ENCODE measurements at regions not wholly inside any gene's neighbourhood (a gene's known extent, or its start where the extent isn't known, plus 50 kb on each side); places are given as distances from the start of the nearest gene placed in this dataset.
"Not testable (repeated sequence)": the region's sequence is repeated elsewhere in the genome, so short reads cannot be mapped to it uniquely, and the experiment has no call there.

GRCh38 chr7:91416155-91416865 lies 152.1 kb downstream of the FZD1 start:
- no peak for DNase-seq
- H3K4me3 Mint-ChIP-seq: no peak overlapping the region
- no peak overlapping the region for H3K27ac Mint-ChIP-seq
- no peaks in the 10 kb centered on the region for H3K9me3 Mint-ChIP-seq
- CTCF ChIA-PET: no interaction called here
- H3K27me3 Mint-ChIP-seq (ENCODE audit: low read depth): peaks cover 3% of the 10 kb centered on the region
- no peaks in the 10 kb centered on the region for H3K4me1 Mint-ChIP-seq (ENCODE audit: low read depth)
- intact Hi-C loops (cut with micrococcal nuclease): no loop called here
- no peaks in the 10 kb centered on the region for H3K36me3 Mint-ChIP-seq (ENCODE audit: low read depth)

- Mint-ChIP-seq H3K27me3 (ENCODE audit: low read depth) (peaks cover 11% of the 10 kb centered on the region), H3K4me3 (no peak overlapping the region), H3K27ac (no peak overlapping the region), H3K36me3 (ENCODE audit: low read depth) (no peaks in the 10 kb centered on the region), H3K4me1 (ENCODE audit: low read depth) (no peaks in the 10 kb centered on the region), H3K9me3 (no peaks in the 10 kb centered on the region)
- intact Hi-C loops (cut with micrococcal nuclease): no loop called here
- CTCF ChIA-PET: no interaction called here
- no peak for DNase-seq
Measured at GRCh38 chr7:91420606-91421005, 156.4 kb downstream of the FZD1 start.

GRCh38 chr7:91421018-91421417 lies 156.8 kb downstream of the FZD1 start:
- H3K4me1 Mint-ChIP-seq (ENCODE audit: low read depth): no peaks in the 10 kb centered on the region
- no peak overlapping the region for H3K27ac Mint-ChIP-seq
- H3K9me3 Mint-ChIP-seq: no peaks in the 10 kb centered on the region
- intact Hi-C loops (cut with micrococcal nuclease): no loop called here
- CTCF ChIA-PET: no interaction called here
- no peak for DNase-seq
- peaks cover 11% of the 10 kb centered on the region for H3K27me3 Mint-ChIP-seq (ENCODE audit: low read depth)
- H3K36me3 Mint-ChIP-seq (ENCODE audit: low read depth): no peaks in the 10 kb centered on the region
- no peak overlapping the region for H3K4me3 Mint-ChIP-seq

- Mint-ChIP-seq H3K9me3 (no peaks in the 10 kb centered on the region), H3K27me3 (ENCODE audit: low read depth) (peaks cover 8% of the 10 kb centered on the region), H3K27ac (no peak overlapping the region), H3K36me3 (ENCODE audit: low read depth) (no peaks in the 10 kb centered on the region), H3K4me3 (no peak overlapping the region), H3K4me1 (ENCODE audit: low read depth) (no peaks in the 10 kb centered on the region)
- DNase-seq: no peak
- intact Hi-C loops (cut with micrococcal nuclease): no loop called here
- CTCF ChIA-PET: no interaction called here
Measured at GRCh38 chr7:91424371-91424770, 160.1 kb downstream of the FZD1 start.

- no peaks in the 10 kb centered on the region for H3K4me1 Mint-ChIP-seq (ENCODE audit: low read depth)
- peaks cover 8% of the 10 kb centered on the region for H3K27me3 Mint-ChIP-seq (ENCODE audit: low read depth)
- CTCF ChIA-PET: no interaction called here
- DNase-seq: no peak
- no peak overlapping the region for H3K27ac Mint-ChIP-seq
- H3K36me3 Mint-ChIP-seq (ENCODE audit: low read depth): no peaks in the 10 kb centered on the region
- no peak overlapping the region for H3K4me3 Mint-ChIP-seq
- no peaks in the 10 kb centered on the region for H3K9me3 Mint-ChIP-seq
- intact Hi-C loops (cut with micrococcal nuclease): no loop called here
Measured at GRCh38 chr7:91425149-91425548, 160.9 kb downstream of the FZD1 start.

- intact Hi-C loops (cut with micrococcal nuclease): no loop called here
- Mint-ChIP-seq H3K36me3 (ENCODE audit: low read depth) (no peaks in the 10 kb centered on the region), H3K9me3 (no peaks in the 10 kb centered on the region), H3K4me1 (ENCODE audit: low read depth) (no peaks in the 10 kb centered on the region), H3K27me3 (ENCODE audit: low read depth) (peaks cover 8% of the 10 kb centered on the region), H3K27ac (no peak overlapping the region), H3K4me3 (no peak overlapping the region)
- CTCF ChIA-PET: no interaction called here
- no peak for DNase-seq
Measured at GRCh38 chr7:91427051-91427450, 162.8 kb downstream of the FZD1 start.

- no peaks in the 10 kb centered on the region for H3K4me1 Mint-ChIP-seq (ENCODE audit: low read depth)
- no peak for DNase-seq
- intact Hi-C loops (cut with micrococcal nuclease): no loop called here
- CTCF ChIA-PET: no interaction called here
- no peak overlapping the region for H3K4me3 Mint-ChIP-seq
- peaks cover 4% of the 10 kb centered on the region for H3K9me3 Mint-ChIP-seq
- no peaks in the 10 kb centered on the region for H3K36me3 Mint-ChIP-seq (ENCODE audit: low read depth)
- peaks cover 2% of the 10 kb centered on the region for H3K27me3 Mint-ChIP-seq (ENCODE audit: low read depth)
- no peak overlapping the region for H3K27ac Mint-ChIP-seq
Measured at GRCh38 chr7:91431601-91432000, 167.4 kb downstream of the FZD1 start.

- Mint-ChIP-seq H3K27ac (no peak overlapping the region), H3K27me3 (ENCODE audit: low read depth) (peaks cover 4% of the 10 kb centered on the region), H3K9me3 (peaks cover 8% of the 10 kb centered on the region), H3K4me1 (ENCODE audit: low read depth) (no peaks in the 10 kb centered on the region), H3K36me3 (ENCODE audit: low read depth) (no peaks in the 10 kb centered on the region), H3K4me3 (no peak overlapping the region)
- CTCF ChIA-PET: no interaction called here
- DNase-seq: no peak
- intact Hi-C loops (cut with micrococcal nuclease): no loop called here
Measured at GRCh38 chr7:91434836-91435235, 170.6 kb downstream of the FZD1 start.

GRCh38 chr7:91435381-91436059 lies 171.3 kb downstream of the FZD1 start:
- peaks cover 12% of the 10 kb centered on the region for H3K9me3 Mint-ChIP-seq
- H3K4me3 Mint-ChIP-seq: no peak overlapping the region
- H3K27me3 Mint-ChIP-seq (ENCODE audit: low read depth): peaks cover 4% of the 10 kb centered on the region
- no peak for DNase-seq
- no peaks in the 10 kb centered on the region for H3K36me3 Mint-ChIP-seq (ENCODE audit: low read depth)
- no peak overlapping the region for H3K27ac Mint-ChIP-seq
- intact Hi-C loops (cut with micrococcal nuclease): no loop called here
- CTCF ChIA-PET: no interaction called here
- no peaks in the 10 kb centered on the region for H3K4me1 Mint-ChIP-seq (ENCODE audit: low read depth)

- H3K4me3 Mint-ChIP-seq: no peak overlapping the region
- no peak overlapping the region for H3K27ac Mint-ChIP-seq
- CTCF ChIA-PET: no interaction called here
- intact Hi-C loops (cut with micrococcal nuclease): no loop called here
- no peaks in the 10 kb centered on the region for H3K36me3 Mint-ChIP-seq (ENCODE audit: low read depth)
- peaks cover 14% of the 10 kb centered on the region for H3K9me3 Mint-ChIP-seq
- no peak for DNase-seq
- peaks cover 4% of the 10 kb centered on the region for H3K27me3 Mint-ChIP-seq (ENCODE audit: low read depth)
- no peaks in the 10 kb centered on the region for H3K4me1 Mint-ChIP-seq (ENCODE audit: low read depth)
Measured at GRCh38 chr7:91436655-91437054, 172.4 kb downstream of the FZD1 start.

- DNase-seq; H3K4me3 Mint-ChIP-seq; CTCF ChIA-PET; intact Hi-C loops (cut with micrococcal nuclease); H3K27me3 Mint-ChIP-seq (ENCODE audit: low read depth); H3K36me3 Mint-ChIP-seq (ENCODE audit: low read depth); H3K4me1 Mint-ChIP-seq (ENCODE audit: low read depth); H3K27ac Mint-ChIP-seq: not testable (repeated sequence)
- peaks cover 11% of the 10 kb centered on the region for H3K9me3 Mint-ChIP-seq
Measured at GRCh38 chr7:91440198-91440597, 176.0 kb downstream of the FZD1 start.

- H3K36me3 Mint-ChIP-seq (ENCODE audit: low read depth): no peaks in the 10 kb centered on the region
- H3K27ac Mint-ChIP-seq: no peak overlapping the region
- intact Hi-C loops (cut with micrococcal nuclease): no loop called here
- H3K4me1 Mint-ChIP-seq (ENCODE audit: low read depth): no peaks in the 10 kb centered on the region
- no peak overlapping the region for H3K4me3 Mint-ChIP-seq
- no peaks in the 10 kb centered on the region for H3K27me3 Mint-ChIP-seq (ENCODE audit: low read depth)
- CTCF ChIA-PET: interaction anchor here (0.7 kb wide), 1 partner anchor 67 kb away, joined by 3 read pairs; no protein-coding TSS in a partner anchor
- no peak for DNase-seq
- H3K9me3 Mint-ChIP-seq: peaks cover 19% of the 10 kb centered on the region
Measured at GRCh38 chr7:91443862-91444261, 179.6 kb downstream of the FZD1 start.

- H3K27me3 Mint-ChIP-seq (ENCODE audit: low read depth): no peaks in the 10 kb centered on the region
- DNase-seq: no peak
- H3K4me3 Mint-ChIP-seq: no peak overlapping the region
- no peaks in the 10 kb centered on the region for H3K4me1 Mint-ChIP-seq (ENCODE audit: low read depth)
- CTCF ChIA-PET: no interaction called here
- intact Hi-C loops (cut with micrococcal nuclease): no loop called here
- no peaks in the 10 kb centered on the region for H3K36me3 Mint-ChIP-seq (ENCODE audit: low read depth)
- peaks cover 15% of the 10 kb centered on the region for H3K9me3 Mint-ChIP-seq
- H3K27ac Mint-ChIP-seq: no peak overlapping the region
Measured at GRCh38 chr7:91446819-91447218, 182.6 kb downstream of the FZD1 start.
